H9 (cell line): ENCODE measurements at regions not wholly inside any gene's neighbourhood (a gene's known extent, or its start where the extent isn't known, plus 50 kb on each side); places are given as distances from the start of the nearest gene placed in this dataset.

Experiments
- DNase-seq: peaks from one replicate; pipeline ENCODE4 v3.0.0-alpha.2; 2017
- H2AFZ ChIP-seq: one replicate; pipeline ENCODE4 v1.6.1; 2013; ENCODE audit warnings: mild to moderate bottlenecking, low read length, control low read depth, moderate library complexity
- H2AK5ac ChIP-seq: 2 replicates; pipeline ENCODE4 v1.6.1; 2013; ENCODE audit warnings: low read length, control low read depth, mixed read lengths; ENCODE audit not compliant: insufficient read length
- H2BK120ac ChIP-seq: one replicate; pipeline ENCODE4 v1.6.1; 2013; ENCODE audit warnings: low read depth, mild to moderate bottlenecking, low read length, control low read depth, inconsistent platforms; ENCODE audit not compliant: poor library complexity, severe bottlenecking
- H2BK12ac ChIP-seq: 2 replicates; pipeline ENCODE4 v1.6.1; 2013; ENCODE audit warnings: low read length, control low read depth, mixed read lengths, low read depth; ENCODE audit not compliant: insufficient read length
- H2BK15ac ChIP-seq: 2 replicates; pipeline ENCODE4 v1.6.1; 2013; ENCODE audit warnings: low read depth, low read length, control low read depth
- H2BK20ac ChIP-seq: one replicate; pipeline ENCODE4 v1.6.1; 2013; ENCODE audit warnings: low read depth, mild to moderate bottlenecking, low read length, control low read depth, inconsistent platforms; ENCODE audit not compliant: poor library complexity, severe bottlenecking
- H2BK5ac ChIP-seq: 2 replicates; pipeline ENCODE4 v1.6.1; 2013; ENCODE audit warnings: low read length, control low read depth, mixed read lengths; ENCODE audit not compliant: insufficient read length
- H3K14ac ChIP-seq: 2 replicates; pipeline ENCODE4 v1.6.1; 2013; ENCODE audit warnings: low read length, control low read depth; ENCODE audit not compliant: insufficient read depth
- H3K18ac ChIP-seq: 2 replicates; pipeline ENCODE4 v1.6.1; 2013; ENCODE audit warnings: low read depth, mild to moderate bottlenecking, mixed read lengths, low read length, control low read depth; ENCODE audit not compliant: insufficient read length
- H3K23ac ChIP-seq: 2 replicates; pipeline ENCODE4 v1.6.1; 2013; ENCODE audit warnings: low read length, control low read depth, mixed read lengths, low read depth; ENCODE audit not compliant: insufficient read length
- H3K23me2 ChIP-seq: 2 replicates; pipeline ENCODE4 v1.6.1; 2013; ENCODE audit warnings: low read depth, mild to moderate bottlenecking, mixed read lengths, low read length, control low read depth; ENCODE audit not compliant: insufficient read length, poor library complexity, severe bottlenecking
- H3K27ac ChIP-seq: 2 replicates; pipeline ENCODE4 v1.5.1; 2013; ENCODE audit warnings: low read length, control low read depth, mixed read lengths, low read depth; ENCODE audit not compliant: insufficient read length
- H3K27me3 ChIP-seq: 2 replicates; pipeline ENCODE4 v1.6.1; 2013; ENCODE audit warnings: low read length, control low read depth, inconsistent platforms; ENCODE audit not compliant: insufficient read depth
- H3K4ac ChIP-seq: 2 replicates; pipeline ENCODE4 v1.6.1; 2013; ENCODE audit warnings: low read depth, mild to moderate bottlenecking, control low read depth, inconsistent platforms, low read length, moderate library complexity
- H3K4me1 ChIP-seq: 2 replicates; pipeline ENCODE4 v1.6.1; 2013; ENCODE audit warnings: low read length, control low read depth, inconsistent platforms; ENCODE audit not compliant: insufficient read depth
- H3K4me2 ChIP-seq: 2 replicates; pipeline ENCODE4 v1.6.1; 2013; ENCODE audit warnings: low read length, control low read depth, mixed read lengths; ENCODE audit not compliant: insufficient read length, insufficient read depth
- H3K56ac ChIP-seq: 2 replicates; pipeline ENCODE4 v1.6.1; 2013; ENCODE audit warnings: low read depth, mild to moderate bottlenecking, mixed read lengths, low read length, control low read depth; ENCODE audit not compliant: insufficient read length
- H3K79me1 ChIP-seq: 2 replicates; pipeline ENCODE4 v1.6.1; 2013; ENCODE audit warnings: low read depth, mild to moderate bottlenecking, moderate library complexity, low read length, control low read depth, inconsistent platforms; ENCODE audit not compliant: insufficient read depth, poor library complexity, severe bottlenecking
- H3K79me2 ChIP-seq: 2 replicates; pipeline ENCODE4 v1.6.1; 2013; ENCODE audit warnings: low read length, control low read depth, inconsistent platforms; ENCODE audit not compliant: insufficient read depth
- H3K9ac ChIP-seq: 2 replicates; pipeline ENCODE4 v1.6.1; 2013; ENCODE audit warnings: low read length, control low read depth, mixed read lengths; ENCODE audit not compliant: insufficient read length; ENCODE audit errors: extremely low read depth
- H3K9me3 ChIP-seq: one replicate; pipeline ENCODE4 v1.6.1; 2013; ENCODE audit warnings: low read depth, low read length, inconsistent platforms; ENCODE audit not compliant: control insufficient read depth
- H3T11ph ChIP-seq: one replicate; pipeline ENCODE4 v1.6.1; 2013; ENCODE audit warnings: mild to moderate bottlenecking, low read length, control low read depth, inconsistent platforms
- H4K20me1 ChIP-seq: one replicate; pipeline ENCODE4 v1.6.1; 2013; ENCODE audit not compliant: control insufficient read depth, insufficient read length, insufficient read depth
- H4K5ac ChIP-seq: 2 replicates; pipeline ENCODE4 v1.6.1; 2013; ENCODE audit warnings: low read depth, mild to moderate bottlenecking, mixed read lengths, low read length, control low read depth; ENCODE audit not compliant: insufficient read length
- H4K8ac ChIP-seq: replicated peaks from 2 replicates; pipeline ENCODE4 v1.6.1; 2013; ENCODE audit warnings: low read length, control low read depth, mixed read lengths, low read depth; ENCODE audit not compliant: insufficient read length
- H4K91ac ChIP-seq: 2 replicates; pipeline ENCODE4 v1.6.1; 2013; ENCODE audit warnings: low read depth, mild to moderate bottlenecking, moderate library complexity, mixed read lengths, low read length, control low read depth; ENCODE audit not compliant: insufficient read length
- H3K27ac Mint-ChIP-seq, 3 experiments: 2 replicates in 2 of 3; 3 replicates in 1 of 3; pipeline ENCODE4 v1.8.0; 2020 to 2021; ENCODE audit warnings: mixed read lengths in 3 of 3, mild to moderate bottlenecking in 1 of 3, moderate library complexity in 1 of 3
- H3K27me3 Mint-ChIP-seq: 2 replicates; pipeline ENCODE4 v1.8.0; 2021; ENCODE audit warnings: low read depth, mild to moderate bottlenecking, moderate library complexity, mixed read lengths
- H3K36me3 Mint-ChIP-seq, 3 experiments: 2 replicates in 2 of 3; 3 replicates in 1 of 3; pipeline ENCODE4 v1.8.0; 2020 to 2021; ENCODE audit warnings: low read depth in 3 of 3, mixed read lengths in 3 of 3; ENCODE audit not compliant: insufficient read depth in 1 of 3
- H3K4me1 Mint-ChIP-seq, 2 experiments: 2 replicates each; pipeline ENCODE4 v1.8.0; 2020; ENCODE audit warnings: mixed read lengths in 2 of 2
- H3K4me3 Mint-ChIP-seq, 2 experiments: 2 replicates in 1 of 2; 3 replicates in 1 of 2; pipeline ENCODE4 v1.8.0; 2020 to 2021; ENCODE audit warnings: mild to moderate bottlenecking in 2 of 2, mixed read lengths in 2 of 2, moderate library complexity in 1 of 2
- H3K9me3 Mint-ChIP-seq, 2 experiments: 2 replicates in 1 of 2; 3 replicates in 1 of 2; pipeline ENCODE4 v1.8.0; 2020; ENCODE audit warnings: mild to moderate bottlenecking in 2 of 2, mixed read lengths in 2 of 2, moderate library complexity in 1 of 2
- TF ChIP-seq, protein P1 (sequence below): fragments of 200-600 bp; sonication (generic); conservative IDR thresholded peaks from 3 replicates; pipeline ENCODE4 v1.8.0; 2021; ENCODE audit warnings: antibody characterized with exemption, mild to moderate bottlenecking

DNA sequence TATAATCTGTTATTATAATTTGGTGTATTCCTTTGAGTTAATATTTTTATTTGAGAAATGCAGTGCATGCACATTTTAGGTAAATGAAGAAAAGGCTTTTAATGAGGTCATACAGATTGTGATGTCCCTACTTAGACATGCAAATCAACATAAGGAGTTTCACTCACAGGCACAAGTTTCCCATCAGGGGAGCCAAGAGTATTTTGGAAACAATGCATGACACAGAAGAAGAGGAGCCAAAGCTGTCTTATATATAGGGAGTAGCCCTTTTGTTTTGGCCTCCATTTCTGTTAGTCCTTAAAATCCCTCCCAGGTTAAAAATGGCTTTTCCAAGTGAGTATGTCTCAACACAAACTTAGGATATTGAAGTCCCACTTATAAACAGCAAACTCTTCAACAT lies 703.4 kb upstream of the ANKRD30A start:
- Mint-ChIP-seq H3K27me3 (no peaks in the 10 kb centered on the region), H3K27ac (peak overlapping the region in 1 of 3 experiments; percentile 53; a peak in 1 of 7 replicates), H3K4me1 (peaks cover 25 to 30% of the 10 kb centered on the region in 2 experiments), H3K9me3 (peaks cover 4 to 8% of the 10 kb centered on the region in 2 experiments; a peak in 4 of 5 replicates), H3K4me3 (no peak overlapping the region), H3K36me3 (peaks cover 3 to 8% (median 5%) of the 10 kb centered on the region in 3 experiments; a peak in 5 of 7 replicates)
- DNase-seq: no peak
- Histone ChIP-seq H4K5ac (no peak overlapping the region), H3K27ac (peak overlapping the region; percentile 17), H2AK5ac (no peak overlapping the region), H3K4me1 (peaks cover 4% of the 10 kb centered on the region; the same call in 1 of the 2 replicates), H3K79me1 (no peaks in the 10 kb centered on the region), H4K8ac (no peak overlapping the region), H3K4me2 (no peak overlapping the region), H2BK20ac (no peak overlapping the region), H3K9ac (no peak overlapping the region), H3K23ac (no peak overlapping the region), H3K9me3 (peaks cover under 1% of the 10 kb centered on the region), H2AFZ (no peak overlapping the region), H2BK120ac (no peak overlapping the region), H3K27me3 (no peaks in the 10 kb centered on the region), H3K18ac (no peak overlapping the region), H4K20me1 (no peaks in the 10 kb centered on the region), H4K91ac (no peak overlapping the region), H2BK5ac (no peak overlapping the region), H2BK15ac (no peak overlapping the region), H3K56ac (no peak overlapping the region), H2BK12ac (no peak overlapping the region), H3K23me2 (no peaks in the 10 kb centered on the region), H3K4ac (no peak overlapping the region), H3K79me2 (no peaks in the 10 kb centered on the region), H3T11ph (no peak overlapping the region), H3K14ac (no peak overlapping the region)
- TF ChIP-seq, protein P1, sequence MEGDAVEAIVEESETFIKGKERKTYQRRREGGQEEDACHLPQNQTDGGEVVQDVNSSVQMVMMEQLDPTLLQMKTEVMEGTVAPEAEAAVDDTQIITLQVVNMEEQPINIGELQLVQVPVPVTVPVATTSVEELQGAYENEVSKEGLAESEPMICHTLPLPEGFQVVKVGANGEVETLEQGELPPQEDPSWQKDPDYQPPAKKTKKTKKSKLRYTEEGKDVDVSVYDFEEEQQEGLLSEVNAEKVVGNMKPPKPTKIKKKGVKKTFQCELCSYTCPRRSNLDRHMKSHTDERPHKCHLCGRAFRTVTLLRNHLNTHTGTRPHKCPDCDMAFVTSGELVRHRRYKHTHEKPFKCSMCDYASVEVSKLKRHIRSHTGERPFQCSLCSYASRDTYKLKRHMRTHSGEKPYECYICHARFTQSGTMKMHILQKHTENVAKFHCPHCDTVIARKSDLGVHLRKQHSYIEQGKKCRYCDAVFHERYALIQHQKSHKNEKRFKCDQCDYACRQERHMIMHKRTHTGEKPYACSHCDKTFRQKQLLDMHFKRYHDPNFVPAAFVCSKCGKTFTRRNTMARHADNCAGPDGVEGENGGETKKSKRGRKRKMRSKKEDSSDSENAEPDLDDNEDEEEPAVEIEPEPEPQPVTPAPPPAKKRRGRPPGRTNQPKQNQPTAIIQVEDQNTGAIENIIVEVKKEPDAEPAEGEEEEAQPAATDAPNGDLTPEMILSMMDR: no peak
